Suppressor macrophage treated with lipopolysaccharide for 4 hours (primary cell): ENCODE measurements at regions not wholly inside any gene's neighbourhood (a gene's known extent, or its start where the extent isn't known, plus 50 kb on each side); places are given as distances from the start of the nearest gene placed in this dataset.
"Not testable (repeated sequence)": the region's sequence is repeated elsewhere in the genome, so short reads cannot be mapped to it uniquely, and the experiment has no call there.

ENCODE experiments used
- DNase-seq: peaks from one replicate; pipeline ENCODE4 v3.0.0-alpha.2; 2020

GRCh38 chr17:445839-446238 lies 93.2 kb upstream of the RPH3AL start, which contains the start of gene RFLNB:
TSS of gene RFLNB (minus strand) at chr17:445939.
- not testable (repeated sequence) for DNase-seq

- no peak for DNase-seq
Measured at GRCh38 chr17:444879-445454, 92.4 kb upstream of the RPH3AL start.

- no peak for DNase-seq
Measured at GRCh38 chr17:443109-443508, 90.5 kb upstream of the RPH3AL start.

GRCh38 chr17:441155-441950 lies 88.7 kb upstream of the RPH3AL start:
- DNase-seq: no peak

- DNase-seq: no peak
Measured at GRCh38 chr17:438191-438590, 85.6 kb upstream of the RPH3AL start.

GRCh38 chr17:437545-437944 lies 84.9 kb upstream of the RPH3AL start:
- no peak for DNase-seq

GRCh38 chr17:436571-436970 lies 84.0 kb upstream of the RPH3AL start:
- DNase-seq: no peak

- not testable (repeated sequence) for DNase-seq
Measured at GRCh38 chr17:432471-432870, 79.9 kb upstream of the RPH3AL start.

DNA sequence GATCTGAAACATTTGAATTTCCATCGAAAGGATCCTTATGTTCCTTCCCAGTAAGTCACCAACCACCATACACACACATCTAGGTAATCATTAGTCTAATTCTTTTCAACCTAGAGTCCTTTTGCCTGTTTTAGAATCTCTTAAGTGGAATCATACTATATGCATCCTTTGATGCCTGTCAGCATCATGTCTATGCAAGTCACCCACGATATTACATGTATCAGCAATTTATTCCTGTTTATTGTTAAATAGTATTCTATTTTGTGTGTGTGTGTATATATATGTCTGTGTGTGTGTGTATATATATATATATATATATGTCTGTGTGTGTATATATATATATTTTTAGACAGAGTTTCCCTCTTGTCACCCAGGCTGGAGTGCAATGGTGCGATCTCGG lies 78.9 kb upstream of the RPH3AL start:
- no peak for DNase-seq

- DNase-seq: no peak
Measured at GRCh38 chr17:429589-429988, 77.0 kb upstream of the RPH3AL start.

DNA sequence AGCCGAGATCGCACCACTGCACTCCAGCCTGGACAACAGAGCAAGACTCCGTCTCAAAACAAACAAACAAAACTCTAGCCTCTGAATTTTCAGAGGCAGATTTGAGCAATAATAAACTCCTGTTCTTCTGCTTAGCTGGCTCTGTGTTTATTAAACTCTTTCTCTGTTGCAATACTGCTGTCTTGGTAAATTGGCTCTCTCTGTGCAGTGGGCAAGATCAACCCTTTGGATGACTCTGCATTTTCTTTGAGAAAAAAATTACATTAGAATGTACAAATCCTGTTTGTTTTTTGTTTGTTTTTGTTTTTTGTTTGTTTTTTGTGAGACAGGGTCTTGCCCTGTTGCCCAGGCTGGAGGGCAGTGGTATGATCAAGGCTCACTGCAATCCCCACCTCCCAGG lies 75.8 kb upstream of the RPH3AL start:
- no peak for DNase-seq

GRCh38 chr17:427891-428290 lies 75.3 kb upstream of the RPH3AL start:
- DNase-seq: no peak

- DNase-seq: no peak
Measured at GRCh38 chr17:427327-427726, 74.7 kb upstream of the RPH3AL start.

DNA sequence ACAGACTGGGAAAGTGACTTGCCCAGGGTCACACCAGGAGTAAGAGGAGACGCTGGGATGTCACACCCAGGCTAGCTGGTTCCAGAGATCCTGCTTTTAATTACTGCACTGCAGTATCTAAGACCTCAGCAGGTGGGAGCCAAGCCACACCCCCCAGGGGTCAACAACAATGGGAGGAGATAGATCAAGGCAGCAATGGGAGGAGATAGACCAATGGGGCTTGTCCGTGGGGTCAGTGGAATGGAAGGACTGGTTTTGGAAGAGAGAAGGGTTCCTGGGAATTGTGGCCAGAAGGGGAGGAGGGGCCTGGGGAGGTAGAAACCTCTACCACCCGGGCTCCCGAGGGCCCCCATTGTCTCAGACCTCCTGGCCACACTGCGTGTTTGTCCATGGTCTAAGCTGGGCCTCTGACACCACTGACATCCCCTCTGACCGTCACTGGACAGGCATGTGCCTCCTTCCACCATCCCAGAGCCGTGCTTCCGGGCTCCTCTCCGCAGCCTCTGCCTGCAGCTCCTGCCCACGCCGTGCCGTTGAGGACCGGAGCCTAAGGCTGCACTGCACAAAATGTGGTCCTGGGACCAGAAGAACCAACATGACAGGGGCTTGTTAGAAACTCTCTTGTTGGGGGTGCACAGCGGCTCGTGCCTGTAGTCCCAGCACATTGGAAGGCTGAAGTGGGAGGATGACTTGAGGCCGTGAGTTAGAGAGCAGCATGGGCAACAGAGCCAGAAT lies 69.8 kb upstream of the RPH3AL start:
- DNase-seq: no peak

DNA sequence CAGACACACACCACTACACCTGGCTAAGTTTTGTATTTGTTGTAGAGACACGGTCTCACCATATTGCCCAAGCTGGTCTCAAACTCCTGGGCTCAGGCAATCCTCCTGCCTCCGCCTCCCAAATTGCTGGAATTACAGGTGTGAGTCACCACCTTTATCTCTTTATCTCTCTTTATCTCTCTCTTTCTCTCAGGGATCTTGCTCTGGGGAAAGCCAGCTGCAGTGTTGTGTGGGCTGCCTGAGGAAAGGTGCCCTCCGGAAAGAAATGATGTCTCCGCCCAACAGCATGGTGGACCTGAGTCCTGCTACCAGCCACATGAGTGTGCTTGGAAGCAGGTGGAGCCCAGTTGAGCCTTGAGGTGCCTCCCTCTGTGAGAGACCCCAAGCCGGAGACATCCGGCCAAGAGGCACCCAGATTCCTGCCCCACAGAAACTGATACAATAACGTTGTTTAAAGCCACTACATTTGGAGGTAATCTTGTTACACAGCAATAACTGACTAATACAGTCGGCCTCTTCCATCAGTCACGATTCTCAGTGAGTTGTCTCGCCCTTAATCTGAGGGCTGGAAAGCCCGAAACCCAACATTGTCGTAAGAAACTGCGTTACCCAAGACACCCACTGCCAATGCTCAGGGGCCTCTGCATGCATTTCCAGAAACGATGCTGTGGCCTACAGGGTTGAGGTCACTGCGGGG lies 68.0 kb upstream of the RPH3AL start:
- DNase-seq: no peak

GRCh38 chr17:419073-419735 lies 66.6 kb upstream of the RPH3AL start:
- no peak for DNase-seq

DNA sequence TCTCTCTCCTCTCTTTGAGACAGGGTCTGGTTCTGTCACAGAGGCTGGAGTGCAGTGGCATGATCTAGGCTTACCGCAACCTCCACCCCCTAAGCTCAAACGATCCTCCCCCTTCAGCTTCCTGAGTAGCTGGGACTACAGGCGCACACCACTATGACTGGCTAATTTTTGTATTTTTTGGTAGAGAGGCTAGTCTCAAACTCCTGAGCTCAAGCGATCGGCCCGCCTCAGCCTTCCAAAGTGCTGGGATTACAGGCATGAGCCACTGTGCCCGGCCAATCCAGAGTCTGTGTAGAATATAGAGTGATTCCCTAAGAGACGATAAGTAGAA lies 65.8 kb upstream of the RPH3AL start:
- no peak for DNase-seq

- no peak for DNase-seq
Measured at GRCh38 chr17:417691-418420, 65.2 kb upstream of the RPH3AL start.

DNA sequence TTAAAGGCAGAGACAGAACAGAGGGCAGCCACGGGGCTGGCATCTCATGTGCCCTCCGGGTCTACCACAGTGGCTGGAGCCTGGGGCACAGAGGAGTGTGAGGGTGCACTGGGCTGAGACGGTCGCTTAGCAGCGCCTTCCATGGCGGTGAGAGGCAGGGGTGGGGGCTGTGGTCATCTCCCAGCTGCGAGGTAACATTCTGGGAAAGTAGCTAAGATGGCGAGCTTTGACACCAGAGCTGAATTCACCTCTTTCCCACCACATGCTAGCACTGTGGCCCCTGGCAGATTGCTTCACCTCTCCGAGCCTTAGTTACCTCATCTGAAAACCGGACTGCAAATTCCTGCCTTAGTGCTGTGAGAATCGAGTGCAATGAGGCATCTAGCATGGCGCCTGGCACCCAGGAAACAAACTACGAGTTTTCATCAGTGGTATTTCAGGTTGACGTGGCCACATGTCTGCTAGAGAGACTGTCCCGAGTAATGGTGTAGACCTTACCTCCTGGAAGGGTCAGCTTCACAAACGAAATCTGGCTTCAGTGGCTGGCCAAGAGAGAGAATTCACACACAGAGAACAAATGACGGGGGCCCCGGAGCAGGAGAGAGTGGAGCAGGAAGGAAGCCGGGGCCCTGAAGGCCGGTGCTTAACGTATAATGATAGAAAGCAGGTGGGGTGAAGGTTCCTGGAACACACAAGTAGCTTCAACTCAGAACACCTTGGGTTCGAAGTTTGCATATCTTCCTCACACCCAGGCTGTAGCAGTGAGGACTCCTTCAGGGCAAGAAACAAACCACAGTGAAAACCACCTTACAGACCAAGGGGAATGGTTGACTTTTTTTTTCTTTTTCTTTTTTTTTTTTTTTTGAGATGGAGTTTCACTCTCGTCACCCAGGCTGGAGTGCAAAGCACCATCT lies 63.9 kb upstream of the RPH3AL start:
- no peak for DNase-seq

- DNase-seq: no peak
Measured at GRCh38 chr17:413706-414380, 61.2 kb upstream of the RPH3AL start.

- DNase-seq: peak; percentile 21
Measured at GRCh38 chr17:413016-413350, 60.4 kb upstream of the RPH3AL start.
